Activated CD4-positive, CD25-positive, alpha-beta regulatory T cell treated with anti-CD3 and anti-CD28 coated beads, Interleukin-2, amount 50 U/mL, for 24 hours (primary cell): ENCODE measurements at regions not wholly inside any gene's neighbourhood (a gene's known extent, or its start where the extent isn't known, plus 50 kb on each side); places are given as distances from the start of the nearest gene placed in this dataset.
A peak's percentile ranks its signal among the peaks of the same experiment; 100 is the strongest.
"Not testable (repeated sequence)": the region's sequence is repeated elsewhere in the genome, so short reads cannot be mapped to it uniquely, and the experiment has no call there.

Experiments
- ATAC-seq, 2 donors: fragments of 150-1000 bp; cut with Tn5 transposase; one replicate each; pipeline ENCODE4 v1.10.0; 2021; ENCODE audit warnings: mild to moderate bottlenecking in 1 of 2, moderate library complexity in 1 of 2

DNA sequence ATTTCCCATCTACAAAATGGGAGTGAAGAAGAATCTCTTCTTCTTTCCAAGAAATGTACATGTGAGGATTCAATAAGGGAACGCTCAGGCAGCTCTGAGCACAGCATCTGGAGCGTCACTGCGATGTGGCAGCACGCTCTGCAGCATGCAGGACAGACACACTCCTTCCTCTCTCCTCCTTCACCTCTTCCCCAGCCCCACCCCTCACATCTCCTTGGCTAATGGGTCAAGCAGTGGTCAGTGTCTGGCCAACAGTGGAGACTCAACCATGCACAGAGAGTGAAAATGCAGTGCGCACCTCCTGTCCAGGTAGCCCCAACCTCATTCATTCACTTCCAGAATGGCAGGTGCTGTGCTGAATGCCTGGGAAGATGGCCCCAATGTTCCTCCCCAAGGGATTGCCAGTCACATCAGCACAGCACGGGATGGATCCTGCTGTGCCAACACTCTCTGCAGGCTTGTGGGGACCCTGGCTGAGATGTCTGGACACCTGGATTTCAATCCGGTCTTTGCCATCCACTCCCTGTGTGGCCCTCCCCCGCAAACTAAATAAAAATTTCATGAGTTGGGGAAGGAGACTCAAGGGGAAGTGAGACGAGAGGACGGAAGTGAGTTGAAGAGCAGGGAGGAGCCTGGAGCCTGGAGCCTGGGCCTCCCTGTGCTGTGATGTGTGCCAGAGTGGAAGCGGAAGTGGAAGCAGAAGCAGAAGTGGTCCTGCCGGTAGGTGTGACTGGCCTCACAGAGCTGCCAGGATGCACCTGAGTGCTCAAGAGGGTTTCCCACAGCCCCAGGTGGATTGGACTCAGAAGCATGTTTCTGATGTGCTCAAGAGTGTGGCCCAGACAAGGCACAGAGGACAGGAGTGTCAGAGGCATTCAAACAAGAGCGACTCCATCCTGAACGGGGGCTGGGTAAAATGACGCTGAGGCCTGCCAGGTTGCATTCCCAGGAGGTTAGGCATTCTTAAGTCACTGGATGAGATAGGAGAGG lies 163.9 kb downstream of the SMAD6 start:
- ATAC-seq = peak; percentile 50 to 54

DNA sequence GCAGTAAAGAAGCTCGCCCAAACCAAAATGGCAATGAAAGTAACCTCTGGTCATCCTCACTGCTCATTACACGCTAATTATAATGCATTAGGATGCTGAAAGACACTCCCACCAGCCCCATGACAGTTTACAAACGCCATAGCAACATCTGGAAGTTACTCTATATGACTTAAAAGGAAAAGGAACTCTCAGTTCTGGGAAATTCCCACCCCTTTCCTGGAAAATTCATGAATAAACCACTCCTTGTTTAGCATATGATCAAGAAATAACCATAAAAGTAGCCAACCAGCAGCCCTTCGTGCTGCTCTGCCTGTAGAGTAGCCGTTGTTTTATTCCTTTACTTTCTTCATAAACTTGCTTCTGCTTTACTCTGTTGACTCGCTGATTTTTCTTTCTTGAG lies 164.6 kb downstream of the SMAD6 start:
- ATAC-seq = no peak

DNA sequence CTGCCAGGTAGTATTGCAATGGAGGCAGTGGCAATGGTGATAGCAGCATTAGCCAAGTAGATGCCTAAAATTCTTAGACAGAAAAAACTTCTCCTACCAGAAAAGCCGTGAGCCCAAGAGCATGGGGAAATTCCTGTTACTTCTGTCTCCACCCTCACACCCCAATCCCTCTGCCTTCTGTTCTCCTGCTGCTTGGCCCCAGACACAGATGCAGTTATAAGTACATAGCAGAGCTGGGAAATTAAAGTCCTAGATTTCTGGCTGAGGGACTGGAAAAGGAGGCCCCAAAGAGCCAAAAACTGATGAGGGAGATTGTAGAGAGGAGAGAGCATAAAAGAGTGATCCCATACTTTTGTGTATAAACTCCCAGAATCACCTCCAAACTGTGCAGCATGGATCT lies 166.9 kb downstream of the SMAD6 start:
- ATAC-seq = no peak

DNA sequence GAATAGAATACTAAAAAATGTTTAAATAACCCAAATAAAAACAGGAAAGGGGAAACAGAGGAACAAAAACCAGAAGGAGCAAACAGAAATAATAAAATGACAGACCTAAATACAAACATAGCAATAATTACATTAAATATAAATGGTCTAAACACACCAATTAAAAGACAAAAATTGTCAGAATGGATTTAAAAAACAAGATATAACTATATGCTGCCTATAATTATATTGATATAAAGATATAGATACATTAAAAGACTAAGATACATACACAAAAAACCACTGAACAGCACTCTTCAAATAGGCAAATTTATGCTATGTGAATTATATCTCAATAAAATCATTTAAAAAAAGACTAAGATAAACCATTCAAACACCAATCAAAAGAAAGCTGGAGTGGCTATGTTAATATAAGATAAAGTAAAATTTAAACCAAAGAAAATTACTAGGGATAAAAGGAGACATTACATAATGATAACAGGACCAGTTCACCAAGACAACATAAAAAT lies 168.9 kb downstream of the SMAD6 start:
- ATAC-seq = no peak

DNA sequence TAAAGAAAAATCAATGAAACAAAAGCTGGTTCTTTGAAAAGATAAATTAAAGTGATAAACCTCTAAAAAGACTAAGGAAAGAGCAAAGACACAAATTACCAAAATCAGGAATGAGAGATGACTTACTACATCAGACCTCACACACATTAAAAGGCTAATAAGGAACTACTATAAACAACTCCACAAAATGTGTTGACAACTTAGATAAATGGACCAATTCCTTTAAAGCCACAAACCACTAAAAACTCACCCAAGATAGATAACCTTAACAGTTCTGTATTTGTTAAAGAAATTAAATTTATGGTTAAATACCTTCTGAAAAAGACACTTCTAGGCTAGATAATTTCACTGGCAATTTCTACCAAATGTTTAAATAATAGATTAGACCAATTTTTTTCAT lies 170.4 kb downstream of the SMAD6 start:
- ATAC-seq = no peak

DNA sequence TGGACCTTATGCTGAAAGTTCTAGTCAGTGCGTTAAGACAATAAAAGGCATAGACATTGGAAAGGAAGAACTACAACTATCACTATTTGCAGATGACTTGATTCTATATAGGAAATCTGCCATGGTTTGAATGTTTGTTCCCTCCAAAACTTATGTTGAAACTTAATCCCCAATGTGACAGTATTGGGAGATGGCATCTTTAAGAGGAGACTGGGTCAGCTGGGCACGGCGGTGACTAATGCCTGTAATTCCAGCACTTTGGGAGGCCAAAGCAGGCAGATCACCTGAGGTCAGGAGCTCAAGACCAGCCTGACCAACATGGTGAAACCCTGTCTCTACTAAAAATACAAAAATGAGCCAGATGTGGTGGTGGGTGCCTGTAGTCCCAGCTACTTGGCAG lies 171.3 kb downstream of the SMAD6 start:
- not testable (repeated sequence) for ATAC-seq

DNA sequence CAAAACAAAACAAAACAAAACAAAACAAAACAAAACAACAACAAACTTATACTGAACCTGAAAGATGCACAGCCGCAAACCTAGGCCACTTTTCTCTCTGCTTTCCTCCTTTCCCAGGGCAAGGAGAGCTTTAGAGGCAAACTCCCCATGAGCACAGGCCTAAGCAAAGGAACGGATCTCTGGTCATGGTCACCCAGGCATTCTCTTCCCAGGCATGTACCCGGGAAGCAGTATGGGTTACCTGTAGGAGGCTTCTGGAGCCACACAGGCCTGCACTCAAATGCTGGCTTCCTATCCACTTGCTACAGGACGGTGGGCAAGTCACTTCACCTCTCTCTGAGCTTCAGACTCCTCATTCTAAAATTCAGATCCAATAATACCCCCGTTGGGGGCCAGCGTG lies 171.8 kb downstream of the SMAD6 start:
- no peak for ATAC-seq

DNA sequence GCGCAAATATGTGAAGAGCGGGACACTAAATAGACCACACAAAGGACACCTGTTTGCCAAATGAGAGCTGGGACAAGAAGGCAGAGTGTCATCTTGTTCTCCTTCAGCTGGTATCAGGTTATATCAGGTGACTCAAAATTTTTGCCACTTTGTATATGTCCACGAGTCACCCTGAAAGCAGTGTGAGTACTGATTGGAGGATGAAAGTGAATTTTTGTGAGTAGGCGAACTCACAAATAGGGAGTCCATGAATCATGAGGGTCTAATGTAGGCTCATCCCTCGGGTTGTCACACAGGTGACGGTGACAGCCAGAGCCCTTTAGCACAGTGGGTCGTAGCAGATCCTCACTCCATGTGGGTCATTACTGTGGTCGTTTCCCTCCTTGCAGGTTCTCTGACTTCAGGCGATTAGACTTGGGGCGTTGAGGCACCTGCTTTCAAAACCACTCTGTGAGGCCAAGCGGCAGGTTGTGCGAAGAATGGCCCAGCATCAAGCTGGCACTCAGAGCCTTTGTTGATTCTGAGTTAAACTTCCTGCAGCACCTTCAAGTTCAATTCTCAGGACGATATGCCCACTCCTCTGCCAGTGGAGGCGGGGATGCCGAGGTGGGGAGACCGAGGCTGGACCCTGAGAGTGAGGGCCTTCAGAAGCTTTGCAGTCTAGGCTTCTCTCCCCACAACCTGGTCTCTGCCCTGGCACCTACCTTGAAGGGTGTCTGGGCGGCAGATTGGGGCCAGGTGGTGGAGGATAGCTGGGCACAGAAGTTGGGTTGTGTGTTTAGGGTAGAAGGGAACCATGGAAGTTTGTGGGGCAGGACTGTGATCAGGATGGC lies 173.8 kb downstream of the SMAD6 start:
- ATAC-seq = no peak

DNA sequence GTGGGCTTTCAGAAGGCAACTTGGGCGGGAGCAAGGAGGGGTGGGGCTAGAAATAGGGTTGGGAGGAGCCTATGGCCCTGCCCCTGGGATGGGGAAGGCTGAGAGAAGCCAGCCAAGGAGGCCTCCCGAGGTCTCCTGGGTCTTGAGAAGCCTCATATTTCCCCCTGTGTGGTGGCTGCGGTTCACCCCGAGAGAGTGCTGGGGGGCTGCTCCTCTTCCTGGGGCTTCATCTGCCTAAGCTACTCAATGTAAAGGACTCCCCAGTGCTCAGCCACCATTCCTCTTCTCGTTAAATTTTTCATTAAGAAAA lies 174.3 kb downstream of the SMAD6 start:
- no peak for ATAC-seq

DNA sequence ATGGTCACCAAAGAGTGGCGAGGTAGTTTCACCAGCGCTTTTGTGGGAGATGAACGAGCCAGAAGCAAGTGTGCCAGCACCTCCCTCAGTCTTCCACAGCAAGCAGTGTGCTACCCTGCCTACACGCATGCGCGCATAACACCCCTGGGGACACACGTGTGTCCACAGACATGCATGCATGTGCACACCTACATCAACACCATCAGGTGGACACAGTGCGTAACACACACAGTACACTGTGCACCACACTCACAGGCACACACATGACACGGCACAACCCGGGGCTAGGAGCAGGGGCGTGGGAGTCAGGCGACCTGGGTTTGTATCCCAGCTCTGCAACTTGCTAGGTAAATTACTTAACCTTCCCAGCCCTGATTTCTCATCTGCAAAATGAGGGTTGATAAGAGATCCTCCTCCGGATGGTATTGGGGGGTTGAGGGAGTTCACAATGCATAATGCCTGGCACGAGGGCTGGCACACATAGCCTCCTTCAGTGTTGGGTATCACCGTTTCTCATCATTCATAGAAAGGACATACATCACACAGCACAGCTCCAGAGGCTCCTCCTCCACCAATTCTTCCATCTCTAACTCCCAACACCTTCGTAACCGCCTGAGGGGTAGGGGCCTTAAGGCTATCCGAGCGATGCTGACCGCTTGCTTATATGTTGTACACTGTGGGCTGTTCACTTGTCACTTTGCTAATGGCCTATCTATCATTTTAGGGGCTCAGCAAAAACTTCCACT lies 174.9 kb downstream of the SMAD6 start:
- no peak for ATAC-seq

DNA sequence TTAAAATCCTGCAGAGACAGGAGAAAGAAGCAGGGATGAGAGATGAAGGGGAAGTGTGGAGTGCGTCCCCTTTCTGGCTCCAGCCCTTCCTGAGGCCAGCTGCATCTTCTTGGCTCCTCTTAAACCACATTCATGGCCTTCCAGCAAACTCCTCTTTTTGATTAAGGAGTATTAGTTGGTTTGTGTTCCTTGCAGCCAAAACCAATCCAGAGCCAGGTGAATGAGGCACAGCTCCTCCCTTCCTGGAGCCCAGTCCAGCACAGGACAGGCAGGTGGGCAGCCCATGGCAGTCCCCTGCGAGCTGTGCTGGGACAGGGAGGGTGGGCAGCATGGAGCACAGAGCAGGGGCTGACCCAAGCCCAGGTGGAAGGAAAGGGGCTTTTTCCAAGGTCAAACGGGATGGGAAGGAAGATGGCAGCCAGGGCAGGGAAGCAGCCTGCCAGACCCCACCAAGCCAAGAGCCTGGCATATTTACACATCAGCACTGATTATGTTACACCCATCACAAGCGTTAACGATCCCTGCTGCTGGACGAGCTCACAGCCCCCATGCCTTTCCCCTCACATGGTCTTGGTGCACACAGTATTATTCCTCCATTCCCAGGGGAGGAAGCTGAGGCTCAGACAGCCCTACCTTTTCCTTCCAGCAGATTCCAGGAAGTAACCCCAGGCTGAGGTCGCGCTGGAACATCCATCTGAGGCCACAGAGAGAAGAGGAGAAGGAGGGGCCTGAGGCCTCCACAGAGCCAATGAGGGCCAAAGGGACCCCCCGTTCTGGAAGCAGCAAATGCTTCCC lies 175.6 kb downstream of the SMAD6 start:
- no peak for ATAC-seq

DNA sequence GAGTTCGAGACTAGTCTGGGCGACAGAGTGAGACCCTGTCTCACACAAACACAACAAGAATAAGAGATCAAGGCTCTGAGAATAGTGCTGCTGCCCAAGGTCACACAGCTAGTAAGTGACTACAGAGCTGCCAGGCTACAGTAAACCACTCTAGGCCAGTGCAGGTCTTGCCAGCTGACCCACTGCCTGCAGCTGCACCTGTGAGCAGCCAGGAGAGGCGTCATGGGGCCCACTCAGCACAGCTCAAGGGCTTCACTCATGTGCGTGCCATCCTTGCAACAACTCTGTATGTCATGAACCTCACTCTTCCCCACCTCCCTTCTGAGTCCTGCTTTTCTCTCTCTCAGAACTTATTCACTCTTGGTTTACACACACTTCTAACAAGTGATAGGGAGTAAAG lies 176.7 kb downstream of the SMAD6 start:
- ATAC-seq = no peak

DNA sequence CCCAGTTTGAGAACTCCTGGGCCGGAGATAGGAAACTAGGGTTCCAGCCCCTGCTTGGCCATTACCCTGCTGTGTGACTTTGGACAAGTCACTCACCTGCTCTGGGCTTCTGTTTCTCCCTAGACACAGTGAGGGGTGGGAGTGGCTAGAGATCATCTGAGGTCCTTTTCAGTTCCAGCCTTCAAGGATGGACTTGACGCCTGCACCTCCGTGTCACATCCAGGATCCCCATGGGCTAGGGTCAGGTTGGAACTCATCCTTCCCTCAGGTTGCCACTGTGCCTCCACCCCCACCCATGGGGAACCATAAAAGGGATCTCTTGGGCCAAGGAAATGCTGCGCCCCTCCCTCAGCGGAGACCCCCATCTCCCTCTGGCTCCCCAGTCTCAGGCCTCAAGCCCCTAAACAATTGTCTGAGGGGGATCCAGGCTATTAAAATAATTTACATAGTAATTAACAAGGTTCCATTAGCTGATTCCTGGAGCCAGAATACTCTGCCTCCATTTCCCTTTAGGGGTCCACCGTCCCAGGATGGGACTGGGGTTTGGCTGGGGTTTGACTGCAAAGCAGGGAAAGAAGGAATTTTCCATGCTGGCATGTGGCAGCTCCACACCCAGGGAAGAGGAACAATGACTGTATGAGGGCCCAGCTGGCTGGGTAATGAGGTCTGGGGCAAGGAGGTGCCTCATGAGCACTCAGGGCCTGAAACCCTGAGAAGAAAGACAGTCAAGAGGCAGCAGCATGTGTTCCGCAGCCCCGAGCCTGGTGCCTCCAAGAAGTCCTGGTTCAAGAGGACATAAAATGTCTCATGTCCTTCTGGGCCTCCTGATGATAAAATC lies 177.7 kb downstream of the SMAD6 start:
- no peak for ATAC-seq

DNA sequence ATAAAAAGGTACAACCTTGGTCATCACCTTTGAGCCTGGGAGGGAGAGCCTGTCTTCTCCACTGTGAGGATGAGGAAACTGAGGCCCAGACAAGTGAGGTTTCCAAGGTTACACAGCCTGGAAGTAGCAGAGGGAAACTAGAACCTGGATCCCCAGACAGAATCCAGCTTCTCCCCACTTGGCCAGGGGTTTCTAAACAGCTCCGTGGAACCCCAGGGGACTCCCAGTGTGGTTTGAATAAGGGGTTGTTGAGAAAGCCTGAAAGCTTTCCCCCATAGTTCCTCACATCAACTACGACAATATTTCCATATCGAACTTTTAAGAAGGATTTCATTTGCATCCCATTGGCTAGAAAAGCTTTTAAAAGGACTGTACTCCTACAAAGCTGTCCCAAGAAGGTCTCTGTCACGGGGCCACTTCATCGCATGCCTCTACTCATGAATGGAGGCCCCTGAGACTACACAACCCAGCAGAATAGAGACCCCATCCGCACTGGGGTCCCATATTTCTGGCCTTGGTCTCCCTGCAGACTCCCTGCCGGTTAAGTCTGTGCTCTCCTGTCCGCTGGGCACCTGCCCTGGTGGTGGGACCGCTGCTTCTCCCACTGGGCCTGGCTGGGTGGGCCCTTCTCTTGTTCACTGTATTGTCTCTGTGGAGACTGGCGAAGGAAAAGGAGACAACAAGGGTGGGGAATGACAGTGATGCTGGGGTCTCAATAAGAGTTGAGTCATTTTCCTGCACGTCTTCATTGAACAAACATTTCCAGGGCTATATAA lies 178.5 kb downstream of the SMAD6 start:
- no peak for ATAC-seq

DNA sequence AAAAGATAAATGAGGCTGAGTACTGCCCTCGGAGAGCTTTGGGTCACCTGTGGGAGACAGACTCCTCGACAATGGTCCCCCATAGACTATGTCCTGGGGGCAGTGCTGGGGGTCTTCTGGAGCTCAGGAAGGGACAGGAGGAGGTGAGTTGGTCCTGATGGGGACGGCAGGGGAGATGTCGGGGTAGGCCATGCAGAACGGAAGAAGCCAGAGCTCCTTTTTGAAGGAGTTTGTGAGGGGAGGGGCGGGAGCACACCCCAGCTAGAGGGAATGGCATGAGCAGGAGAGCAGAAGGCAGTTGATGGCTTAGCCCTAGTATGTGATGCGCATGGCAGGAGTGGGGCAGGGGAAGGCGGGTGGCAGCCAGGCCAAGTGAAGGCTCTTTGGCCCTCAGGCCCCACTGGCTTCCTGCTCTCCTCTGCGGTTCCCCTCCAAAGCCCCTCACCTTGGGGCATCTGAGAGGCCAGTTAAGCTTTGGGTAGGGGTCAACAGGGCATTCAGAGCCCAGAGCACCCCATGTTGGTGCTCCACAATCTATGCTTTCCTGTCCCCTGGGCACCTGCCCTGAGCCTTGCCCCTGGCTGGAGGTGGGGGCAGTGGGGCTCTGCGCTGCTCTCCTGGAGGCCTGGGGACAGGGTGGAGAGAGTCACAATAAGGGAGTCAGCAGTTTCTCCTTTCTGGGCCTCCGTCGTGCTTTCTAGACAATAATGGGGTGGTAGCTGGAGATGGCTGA lies 179.3 kb downstream of the SMAD6 start:
- ATAC-seq = no peak

DNA sequence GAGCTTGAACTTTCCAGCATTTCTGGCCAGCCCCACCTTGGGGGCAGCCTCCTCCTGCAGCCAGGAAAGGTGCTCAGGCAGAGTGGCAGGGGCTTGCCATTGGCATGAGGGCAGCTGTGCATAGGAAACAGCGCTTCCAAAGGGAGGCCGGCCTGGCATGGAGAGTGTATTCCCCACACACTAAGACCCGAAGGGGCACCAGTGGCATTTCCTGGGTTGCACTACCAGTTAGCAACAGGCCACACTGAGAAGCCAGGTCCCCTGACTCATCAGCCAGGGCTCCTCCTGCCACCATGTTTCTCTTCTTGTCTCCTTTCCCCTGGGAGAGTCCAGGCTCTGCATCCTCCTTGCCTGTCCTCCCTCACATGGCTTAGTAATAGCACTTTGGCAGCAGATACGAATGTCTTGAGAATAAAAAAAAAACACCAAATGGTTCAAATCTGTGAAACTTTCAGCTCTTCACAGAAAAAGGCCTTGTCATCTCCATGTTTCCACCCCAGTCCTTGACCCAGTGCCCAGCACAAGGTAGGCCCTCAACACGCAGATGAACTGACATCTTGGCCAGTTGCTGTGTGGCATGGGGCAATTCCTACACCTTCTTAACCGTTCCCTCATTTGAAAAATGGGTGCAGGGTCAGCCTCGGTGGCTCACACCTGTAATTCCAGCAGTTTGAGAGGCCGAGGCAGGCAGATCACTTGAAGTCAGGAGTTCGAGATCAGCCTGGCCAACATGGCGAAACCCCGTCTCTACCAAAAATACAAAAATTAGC lies 180.4 kb downstream of the SMAD6 start:
- no peak for ATAC-seq

DNA sequence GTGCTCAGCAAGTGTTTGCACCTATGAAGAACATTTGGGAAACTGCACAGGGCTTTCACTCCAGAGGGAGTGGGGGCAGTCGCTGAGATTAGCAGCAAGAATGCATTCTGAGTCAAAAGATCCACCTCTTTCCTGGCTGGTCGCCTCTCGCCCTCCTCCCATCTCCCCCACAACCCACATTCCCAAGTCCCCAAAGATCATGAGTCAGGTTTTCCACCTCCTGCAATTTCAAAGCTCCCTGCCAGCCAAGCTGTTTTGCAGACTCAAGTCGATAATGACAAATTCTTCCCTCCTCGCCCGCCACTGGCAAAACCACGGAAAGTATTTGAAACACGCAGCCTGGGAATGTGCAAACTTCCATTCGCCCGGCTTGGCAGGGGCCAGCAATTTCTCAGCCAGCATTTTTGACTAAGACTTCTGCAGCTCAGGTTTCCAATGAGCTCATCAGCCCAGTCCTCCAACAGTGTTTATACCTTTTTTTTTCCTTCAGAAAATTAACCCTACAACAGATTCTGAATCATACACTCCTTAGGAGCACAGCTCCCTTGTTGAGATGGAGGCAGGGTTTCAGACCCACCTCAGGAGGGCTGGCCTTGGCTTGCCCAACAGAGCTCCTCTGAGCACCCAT lies 181.4 kb downstream of the SMAD6 start:
- ATAC-seq = no peak

DNA sequence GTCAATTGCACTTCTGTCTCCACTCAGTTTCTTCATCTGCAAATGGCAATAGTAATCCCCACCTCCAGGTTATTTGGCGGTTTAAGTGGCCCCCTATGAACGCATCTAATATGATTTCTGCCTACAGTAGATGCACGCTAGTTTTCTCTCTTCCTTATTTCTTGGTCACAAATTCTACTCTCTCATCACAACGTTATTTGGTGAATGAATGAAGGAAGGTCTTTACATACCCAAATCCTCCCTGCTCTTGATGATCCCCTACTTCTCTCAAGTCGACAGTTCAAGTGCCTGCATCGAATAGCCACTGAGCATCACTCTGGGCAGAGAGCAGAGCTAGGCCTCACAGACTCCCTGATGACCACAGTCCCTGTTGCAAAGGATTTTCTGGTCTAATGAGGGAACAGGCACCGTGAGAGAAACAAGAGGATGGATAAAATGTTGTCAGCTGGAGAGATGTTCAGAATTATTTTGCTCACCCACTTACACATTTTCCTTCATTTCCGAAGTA lies 181.2 kb upstream of the SMAD3 start:
- no peak for ATAC-seq
